BLaER1 treated with 17β-estradiol and CSF1 and Interleukin-3, amounts not matched to agents 10 nM and 100 nM (cell line): ENCODE measurements at regions not wholly inside any gene's neighbourhood (a gene's known extent, or its start where the extent isn't known, plus 50 kb on each side); places are given as distances from the start of the nearest gene placed in this dataset.
"Not testable (repeated sequence)": the region's sequence is repeated elsewhere in the genome, so short reads cannot be mapped to it uniquely, and the experiment has no call there.

Source experiments
- H3K27ac ChIP-seq, 11 experiments: shearing (Covaris generic); formaldehyde crosslinking; 2 replicates each; pipeline ENCODE4 v1.8.1; 2022
- H3K27me3 ChIP-seq, 11 experiments: shearing (Covaris generic); formaldehyde crosslinking; 2 replicates each; pipeline ENCODE4 v1.8.1; 2022
- H3K36me3 ChIP-seq, 11 experiments: shearing (Covaris generic); formaldehyde crosslinking; 2 replicates each; pipeline ENCODE4 v1.8.1; 2022
- H3K4me1 ChIP-seq, 10 experiments: shearing (Covaris generic); formaldehyde crosslinking; 2 replicates each; pipeline ENCODE4 v1.8.1; 2022
- H3K4me2 ChIP-seq, 11 experiments: shearing (Covaris generic); formaldehyde crosslinking; 2 replicates each; pipeline ENCODE4 v1.8.1; 2022
- H3K4me3 ChIP-seq, 10 experiments: shearing (Covaris generic); formaldehyde crosslinking; 2 replicates each; pipeline ENCODE4 v1.8.1; 2022
- H3K9ac ChIP-seq, 11 experiments: shearing (Covaris generic); formaldehyde crosslinking; 2 replicates each; pipeline ENCODE4 v1.8.1; 2022
- H3K9me3 ChIP-seq, 11 experiments: shearing (Covaris generic); formaldehyde crosslinking; replicated peaks in 1 of 11; 2 replicates each; pipeline ENCODE4 v1.8.1; 2022
- H4K20me1 ChIP-seq, 11 experiments: shearing (Covaris generic); formaldehyde crosslinking; 2 replicates each; pipeline ENCODE4 v1.8.1; 2022
- Cebpa-rat ChIP-seq, 11 experiments: shearing (Covaris generic); IDR thresholded peaks; 2 replicates each; pipeline ENCODE4 v1.8.1; 2022

DNA sequence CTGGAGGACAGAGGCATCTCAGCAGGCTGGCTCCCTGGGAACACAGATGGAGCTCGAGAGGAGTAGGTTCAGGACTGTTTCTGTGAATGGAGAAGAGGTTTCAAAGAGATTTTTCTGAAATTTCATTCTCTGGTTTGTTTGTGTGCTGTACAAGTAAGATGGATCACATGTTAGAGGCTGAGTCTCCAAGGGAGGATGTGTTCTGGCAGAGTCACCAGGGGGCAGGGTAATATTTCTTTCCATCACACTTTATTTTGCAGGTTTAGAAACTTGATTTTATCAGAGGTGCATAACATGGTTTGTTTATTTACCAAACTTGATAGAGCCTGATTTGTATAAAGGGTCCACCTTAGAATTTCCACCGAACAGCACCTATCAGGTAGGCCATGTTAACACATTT lies 69.2 kb upstream of the ARL15 start:
- H3K36me3 ChIP-seq: no peaks in the 10 kb centered on the region
- H4K20me1 ChIP-seq: no peaks in the 10 kb centered on the region
- H3K4me3 ChIP-seq: no peak overlapping the region
- no peaks in the 10 kb centered on the region for H3K27me3 ChIP-seq
- H3K4me2 ChIP-seq: no peak overlapping the region
- H3K9ac ChIP-seq: no peak overlapping the region
- no peak overlapping the region for H3K27ac ChIP-seq
- no peak for TF ChIP-seq Cebpa-rat (IDR thresholded peaks at IDR 0.05)
- peaks cover 10 to 39% (median 26%) of the 10 kb centered on the region in 11 experiments; a peak in 20 of 22 replicates for H3K9me3 ChIP-seq
- peaks cover 0 to 10% (median 0%) of the 10 kb centered on the region in 10 experiments; a peak in 6 of 20 replicates for H3K4me1 ChIP-seq

DNA sequence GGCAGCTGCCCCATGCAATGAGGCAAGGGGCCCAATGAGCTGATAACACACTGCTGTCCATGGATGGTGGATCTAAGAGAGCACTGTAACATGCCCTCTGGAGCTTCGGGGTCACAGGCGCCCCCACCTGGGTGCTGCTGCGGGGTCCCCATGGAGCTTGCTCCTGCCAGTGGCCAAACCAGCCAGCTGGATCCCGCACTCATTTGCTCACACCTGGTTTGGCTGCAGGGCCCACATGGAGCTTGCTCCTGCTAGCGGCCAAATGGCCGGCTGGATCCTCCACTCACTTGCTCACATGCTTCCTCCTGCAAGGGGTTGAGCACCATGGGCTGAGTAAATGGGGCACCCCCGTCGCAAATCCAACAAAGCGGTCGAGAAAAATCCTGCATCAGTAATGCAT lies 68.3 kb upstream of the ARL15 start:
- Histone ChIP-seq H3K4me2 (no peak overlapping the region), H3K9ac (no peak overlapping the region), H3K9me3 (peaks cover 10 to 44% (median 27%) of the 10 kb centered on the region in 11 experiments; a peak in 20 of 22 replicates), H4K20me1 (no peaks in the 10 kb centered on the region), H3K4me3 (no peak overlapping the region), H3K27me3 (no peaks in the 10 kb centered on the region), H3K36me3 (no peaks in the 10 kb centered on the region), H3K27ac (no peak overlapping the region), H3K4me1 (peaks cover 0 to under 1% (median 0%) of the 10 kb centered on the region in 10 experiments; a peak in 3 of 20 replicates)
- no peak for TF ChIP-seq Cebpa-rat (IDR thresholded peaks at IDR 0.05)

DNA sequence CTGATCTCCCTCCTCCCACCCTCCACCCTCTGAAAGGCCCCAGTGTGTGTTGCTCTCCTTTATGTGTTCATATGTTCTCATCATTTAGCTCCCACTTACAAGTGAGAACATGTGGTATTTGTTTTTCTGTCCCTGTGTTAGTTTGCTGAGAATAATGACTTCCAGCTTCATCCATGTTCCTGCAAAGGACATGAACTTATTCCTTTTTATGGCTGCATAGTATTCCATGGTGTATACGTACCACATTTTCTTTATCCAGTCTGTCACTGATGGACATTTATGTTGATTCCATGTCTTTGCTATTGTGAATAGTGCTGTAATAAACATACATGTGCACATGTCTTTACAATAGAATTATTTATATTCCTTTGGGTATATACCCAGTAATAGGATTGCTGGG lies 67.0 kb upstream of the ARL15 start:
- H3K27me3 ChIP-seq, H3K36me3 ChIP-seq, H3K4me1 ChIP-seq, H3K4me2 ChIP-seq, H3K4me3 ChIP-seq, H3K9ac ChIP-seq, H3K27ac ChIP-seq, H4K20me1 ChIP-seq: not testable (repeated sequence)
- peaks cover 10 to 51% (median 35%) of the 10 kb centered on the region in 11 experiments; a peak in 21 of 22 replicates for H3K9me3 ChIP-seq

DNA sequence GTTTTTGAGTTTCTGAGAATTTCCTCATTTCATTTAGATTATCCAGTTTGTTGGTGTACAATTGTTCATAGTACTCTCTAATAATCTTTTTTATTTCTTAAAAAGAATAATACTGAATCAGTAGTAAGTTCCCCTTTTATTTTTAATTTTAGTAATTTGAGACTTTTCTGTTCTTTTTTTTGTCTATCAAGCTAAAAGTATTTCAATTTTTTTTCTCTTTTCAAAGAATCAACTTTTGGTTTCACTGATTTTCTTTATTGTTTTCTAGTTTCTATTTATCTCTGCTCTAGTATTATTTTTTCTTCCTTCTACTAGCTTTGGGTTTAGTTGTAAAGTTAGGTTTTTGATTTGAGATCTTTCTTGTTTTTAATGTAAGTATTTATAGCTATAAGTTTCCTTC lies 60.6 kb upstream of the ARL15 start:
- no peak for TF ChIP-seq Cebpa-rat (IDR thresholded peaks at IDR 0.05)
- no peaks in the 10 kb centered on the region for H3K36me3 ChIP-seq
- H3K9me3 ChIP-seq: peaks cover 0 to 16% (median 10%) of the 10 kb centered on the region in 11 experiments; a peak in 12 of 22 replicates
- H3K9ac ChIP-seq: no peak overlapping the region
- no peak overlapping the region for H3K4me2 ChIP-seq
- no peaks in the 10 kb centered on the region for H4K20me1 ChIP-seq
- no peak overlapping the region for H3K27ac ChIP-seq
- H3K4me1 ChIP-seq: no peaks in the 10 kb centered on the region
- H3K27me3 ChIP-seq: no peaks in the 10 kb centered on the region
- no peak overlapping the region for H3K4me3 ChIP-seq

DNA sequence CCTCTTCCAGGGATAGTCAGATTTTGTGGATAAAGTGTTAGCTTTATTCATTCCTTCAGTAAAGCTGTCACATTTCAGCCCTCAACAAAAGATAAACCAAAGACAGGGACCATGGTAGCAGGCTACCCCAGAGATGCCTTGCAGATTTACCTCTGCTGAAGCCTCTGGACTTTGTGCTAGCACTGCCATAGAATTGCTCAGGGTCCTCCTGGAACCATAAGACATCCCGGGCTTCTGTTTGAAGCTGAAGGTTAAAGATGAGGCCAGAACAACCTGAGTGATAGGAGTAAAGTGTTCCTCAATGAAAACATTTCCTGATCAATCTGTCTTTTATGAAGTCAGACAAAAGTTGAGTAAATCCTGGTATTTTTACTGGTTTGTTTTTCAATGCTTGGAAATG lies 57.5 kb upstream of the ARL15 start:
- no peak for TF ChIP-seq Cebpa-rat (IDR thresholded peaks at IDR 0.05)
- no peaks in the 10 kb centered on the region for H3K36me3 ChIP-seq
- H3K27me3 ChIP-seq: no peaks in the 10 kb centered on the region
- H3K4me2 ChIP-seq: no peak overlapping the region
- peaks cover 0 to 5% (median 4%) of the 10 kb centered on the region in 11 experiments; a peak in 8 of 22 replicates for H3K9me3 ChIP-seq
- no peak overlapping the region for H3K9ac ChIP-seq
- H3K4me3 ChIP-seq: no peak overlapping the region
- H4K20me1 ChIP-seq: no peaks in the 10 kb centered on the region
- H3K27ac ChIP-seq: no peak overlapping the region
- H3K4me1 ChIP-seq: no peaks in the 10 kb centered on the region

DNA sequence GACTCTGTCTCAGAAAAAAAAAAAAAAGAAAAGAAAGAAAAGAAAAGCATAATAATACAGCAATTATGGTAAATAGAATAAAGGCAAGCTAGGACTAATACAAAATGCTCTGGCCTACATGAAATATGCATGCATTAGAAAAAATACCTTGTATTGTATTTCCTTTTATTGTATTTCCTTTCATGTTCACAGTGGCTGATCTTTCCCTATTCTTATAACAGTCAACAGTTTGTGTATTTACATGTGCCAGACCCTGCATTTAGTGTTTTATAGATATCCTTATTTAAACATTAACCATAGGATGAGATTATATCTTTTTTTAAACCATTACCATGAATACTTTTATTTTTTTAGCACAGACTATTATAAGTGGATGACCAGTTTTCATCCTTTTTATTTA lies 56.3 kb upstream of the ARL15 start:
- H3K36me3 ChIP-seq: no peaks in the 10 kb centered on the region
- TF ChIP-seq Cebpa-rat (IDR thresholded peaks at IDR 0.05): no peak
- H3K27me3 ChIP-seq: no peaks in the 10 kb centered on the region
- H3K4me3 ChIP-seq: no peak overlapping the region
- H3K4me2 ChIP-seq: no peak overlapping the region
- H3K27ac ChIP-seq: no peak overlapping the region
- no peak overlapping the region for H3K9ac ChIP-seq
- H3K4me1 ChIP-seq: no peaks in the 10 kb centered on the region
- H3K9me3 ChIP-seq: peaks cover 0 to 4% (median 0%) of the 10 kb centered on the region in 11 experiments; a peak in 1 of 22 replicates
- no peaks in the 10 kb centered on the region for H4K20me1 ChIP-seq

DNA sequence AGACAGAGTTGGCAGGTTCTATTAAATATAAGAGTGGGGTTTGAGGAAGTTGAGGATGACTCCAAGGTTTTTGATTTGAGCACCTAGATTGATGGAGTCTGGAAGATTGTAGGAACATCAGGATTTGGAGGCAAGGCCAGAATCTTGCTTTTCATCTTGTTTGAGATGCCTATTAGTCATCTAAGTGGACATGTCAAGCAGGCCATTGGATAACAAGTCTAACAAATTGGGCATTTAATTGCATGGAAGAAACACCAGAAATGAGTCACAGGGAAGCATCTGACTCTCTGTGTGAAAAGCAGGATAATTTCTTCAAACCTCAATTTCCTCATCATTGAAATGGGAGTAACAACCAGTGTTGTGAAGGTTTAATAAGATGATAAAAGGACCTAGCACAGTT lies 53.3 kb upstream of the ARL15 start:
- no peak overlapping the region for H3K9ac ChIP-seq
- H3K27me3 ChIP-seq: no peaks in the 10 kb centered on the region
- no peaks in the 10 kb centered on the region for H4K20me1 ChIP-seq
- no peak overlapping the region for H3K27ac ChIP-seq
- no peak overlapping the region for H3K4me2 ChIP-seq
- no peak overlapping the region for H3K4me3 ChIP-seq
- H3K36me3 ChIP-seq: no peaks in the 10 kb centered on the region
- no peak for TF ChIP-seq Cebpa-rat (IDR thresholded peaks at IDR 0.05)
- peaks cover 0 to 9% (median 0%) of the 10 kb centered on the region in 11 experiments; a peak in 1 of 22 replicates for H3K9me3 ChIP-seq
- H3K4me1 ChIP-seq: peaks cover 0 to 6% (median 0%) of the 10 kb centered on the region in 10 experiments; a peak in 4 of 20 replicates

DNA sequence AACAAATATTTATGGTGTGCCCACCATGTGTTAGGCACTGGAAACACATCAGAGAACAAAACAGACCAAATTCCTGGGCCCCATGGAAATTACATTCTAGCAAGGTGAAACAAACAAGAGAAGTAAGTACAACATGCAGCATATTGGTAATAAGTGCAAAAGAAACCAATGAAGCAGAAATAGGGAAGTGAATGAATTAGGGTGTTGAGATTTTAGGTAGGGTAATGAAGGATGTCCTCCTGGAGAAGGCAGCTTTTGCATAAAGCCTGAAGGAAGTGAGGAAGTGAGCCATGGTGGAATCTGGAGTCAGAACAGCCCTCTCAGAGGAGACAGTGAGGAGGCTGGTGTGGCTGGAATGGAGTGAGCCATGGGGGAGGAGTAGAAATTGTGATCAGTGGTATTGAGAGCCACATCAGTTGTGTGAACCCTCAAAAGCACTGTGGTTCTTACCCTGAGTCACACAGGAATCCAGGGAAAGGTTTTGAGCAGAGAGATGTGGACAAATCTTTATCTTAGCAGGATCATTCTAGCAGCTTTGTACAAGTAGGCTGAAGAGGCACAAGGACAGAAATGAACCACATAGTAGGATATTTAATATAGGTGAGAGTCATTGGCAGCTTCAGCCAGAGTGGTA lies 52.7 kb upstream of the ARL15 start:
- no peaks in the 10 kb centered on the region for H3K36me3 ChIP-seq
- no peak overlapping the region for H3K4me2 ChIP-seq
- no peak overlapping the region for H3K27ac ChIP-seq
- H3K9me3 ChIP-seq: peaks cover 0 to 9% (median 0%) of the 10 kb centered on the region in 11 experiments; a peak in 2 of 22 replicates
- no peaks in the 10 kb centered on the region for H4K20me1 ChIP-seq
- peaks cover 0 to 9% (median 2%) of the 10 kb centered on the region in 10 experiments; a peak in 12 of 20 replicates for H3K4me1 ChIP-seq
- H3K9ac ChIP-seq: no peak overlapping the region
- no peak for TF ChIP-seq Cebpa-rat (IDR thresholded peaks at IDR 0.05)
- H3K4me3 ChIP-seq: no peak overlapping the region
- no peaks in the 10 kb centered on the region for H3K27me3 ChIP-seq

DNA sequence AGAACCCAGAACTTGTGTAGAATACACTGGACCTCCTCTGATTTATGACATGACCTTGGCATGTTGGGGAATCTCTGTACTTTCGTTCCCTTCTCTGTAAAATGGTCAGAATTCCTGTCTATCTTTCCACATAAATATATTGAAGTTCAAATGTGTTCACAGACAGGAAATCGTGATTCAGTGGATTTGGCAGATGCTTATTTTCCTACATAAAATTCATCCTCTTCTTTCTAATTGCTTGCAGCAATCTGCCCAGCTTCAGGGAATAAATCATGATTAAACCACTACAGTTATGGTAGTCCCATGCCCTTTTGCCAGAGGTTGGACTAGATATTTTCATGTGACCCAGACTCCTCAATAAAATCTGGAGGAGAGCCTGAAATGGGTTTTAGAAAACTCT lies 52.1 kb upstream of the ARL15 start:
- Histone ChIP-seq H3K36me3 (no peaks in the 10 kb centered on the region), H3K9me3 (peaks cover 0 to 9% (median 0%) of the 10 kb centered on the region in 11 experiments; a peak in 2 of 22 replicates), H3K4me1 (peaks cover 4 to 15% (median 9%) of the 10 kb centered on the region in 10 experiments; a peak in 15 of 20 replicates), H3K4me2 (no peak overlapping the region), H3K27me3 (no peaks in the 10 kb centered on the region), H3K9ac (no peak overlapping the region), H3K27ac (no peak overlapping the region), H3K4me3 (no peak overlapping the region), H4K20me1 (no peaks in the 10 kb centered on the region)
- TF ChIP-seq Cebpa-rat (IDR thresholded peaks at IDR 0.05): no peak
